ENCODE measurements at regions not wholly inside any gene's neighbourhood (a gene's known extent, or its start where the extent isn't known, plus 50 kb on each side); places are given as distances from the start of the nearest gene placed in this dataset.

- no peak for DNase-seq (ENCODE audit: extremely low read depth in 1 of 4, low spot score in 3 of 4)
- H3K9ac ChIP-seq (ENCODE audit: insufficient read depth in 1 of 2, low read depth in 2 of 2, low read length in 2 of 2) = no peak overlapping the region
- H3K9me1 ChIP-seq (ENCODE audit: control insufficient read depth, insufficient read depth, low read length) = no peaks in the 10 kb centered on the region
- no TSS peak for BruUV-seq (replicated peaks)
- H3K27me3 ChIP-seq (ENCODE audit: control insufficient read depth in 2 of 2, insufficient read depth in 2 of 2, low read length in 2 of 2) = no peaks in the 10 kb centered on the region
- no peak for FAIRE-seq
- H3K79me2 ChIP-seq (ENCODE audit: control insufficient read depth, insufficient read depth, low read length) = no peaks in the 10 kb centered on the region
- H2AFZ ChIP-seq (ENCODE audit: low read depth, low read length) = no peak overlapping the region
- H3K4me2 ChIP-seq (ENCODE audit: insufficient read depth, low read length) = no peak overlapping the region
- H4K20me1 ChIP-seq (replicated peaks; ENCODE audit: control insufficient read depth, insufficient read depth, low read length) = no peaks in the 10 kb centered on the region
- no peaks in the 10 kb centered on the region for H3K4me1 ChIP-seq (replicated peaks in 1 of 2; ENCODE audit: control insufficient read depth in 2 of 2, insufficient read depth in 2 of 2, low read length in 2 of 2)
- no peaks in the 10 kb centered on the region for H3K36me3 ChIP-seq (ENCODE audit: control insufficient read depth, insufficient read depth, low read length)
- no peak overlapping the region for H3K4me3 ChIP-seq
- ChIA-PET POLR2A (no interaction called here), CTCF (ENCODE audit: low intra/inter-chr PET ratio) (no interaction called here)
- no peak for TF ChIP-seq ZNF668 (CRISPR knock-in tag; IDR thresholded peaks at IDR 0.05)
- no peak for TF ChIP-seq NCOA6 (IDR thresholded peaks at IDR 0.05)
- no peak for TF ChIP-seq CC2D1A (IDR thresholded peaks at IDR 0.05)
- TF ChIP-seq PHTF2 (CRISPR knock-in tag; IDR thresholded peaks at IDR 0.05) = no peak
- no peak for TF ChIP-seq XRCC4 (IDR thresholded peaks at IDR 0.05; ENCODE audit: extremely low read depth, insufficient read depth, insufficient read length)
- TF ChIP-seq RBM22 (IDR thresholded peaks at IDR 0.05; ENCODE audit: low read depth, low read length, poor library complexity, severe bottlenecking) = no peak
- no peak for TF ChIP-seq CEBPZ (IDR thresholded peaks at IDR 0.05; ENCODE audit: borderline replicate concordance, low read depth, low read length)
- TF ChIP-seq HMGXB4 (CRISPR knock-in tag; IDR thresholded peaks at IDR 0.05) = no peak
- TF ChIP-seq ZBTB5 (IDR thresholded peaks at IDR 0.05) = no peak
- no peak for TF ChIP-seq CBFA2T3 (IDR thresholded peaks at IDR 0.05)
- H3K9me3 ChIP-seq (replicated peaks; ENCODE audit: control insufficient read depth, insufficient read depth, low read depth, low read length) = no peaks in the 10 kb centered on the region
- intact Hi-C loops (cut with micrococcal nuclease) (no loop called here), in situ Hi-C loops (cut with MboI) (no loop called here)
- H3K27ac ChIP-seq (ENCODE audit: extremely low read depth, low read depth, low read length) = no peak overlapping the region
- no peak for ATAC-seq
- 0% methylated on average over 1 of the region's 1 CpG for whole genome bisulfite sequencing (ENCODE audit: insufficient coverage, low coverage, missing lambda C conversion rate)
These were observed 286.3 kb downstream of the BTBD3 start for GRCh38 chr20:12203981-12204380.
